ENCODE measurements at regions not wholly inside any gene's neighbourhood (a gene's known extent, or its start where the extent isn't known, plus 50 kb on each side); places are given as distances from the start of the nearest gene placed in this dataset.
"Not testable (repeated sequence)": the region's sequence is repeated elsewhere in the genome, so short reads cannot be mapped to it uniquely, and the experiment has no call there.

DNA sequence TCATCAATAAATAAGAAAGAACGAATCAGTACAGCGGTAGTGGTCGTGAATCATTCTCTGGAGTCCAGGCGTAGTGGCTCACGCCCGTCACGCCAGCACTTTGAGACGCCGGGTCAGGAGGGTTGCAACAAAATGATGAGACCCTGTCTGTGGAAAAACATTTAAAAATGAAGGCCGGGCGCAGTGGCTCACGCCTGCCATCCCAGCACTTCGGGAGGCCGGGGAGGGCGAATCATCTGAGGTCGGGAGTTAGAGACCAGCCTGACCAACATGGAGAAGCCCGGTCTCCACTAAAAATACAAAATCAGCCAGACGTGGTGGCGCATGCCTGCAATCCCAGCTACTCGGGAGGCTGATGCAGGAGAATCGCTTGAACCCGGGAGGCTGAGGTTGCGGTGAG, 111.8 kb upstream of the ANKRD30BL start:
- not testable (repeated sequence) for DNase-seq

- DNase-seq = no peak
Measured at GRCh38 chr2:132274000-132274399, 112.2 kb upstream of the ANKRD30BL start.

- DNase-seq = no peak
Measured at GRCh38 chr2:132275396-132275795, 113.6 kb upstream of the ANKRD30BL start.

- DNase-seq = no peak
Measured at GRCh38 chr2:132276571-132276981, 114.8 kb upstream of the ANKRD30BL start.

DNA sequence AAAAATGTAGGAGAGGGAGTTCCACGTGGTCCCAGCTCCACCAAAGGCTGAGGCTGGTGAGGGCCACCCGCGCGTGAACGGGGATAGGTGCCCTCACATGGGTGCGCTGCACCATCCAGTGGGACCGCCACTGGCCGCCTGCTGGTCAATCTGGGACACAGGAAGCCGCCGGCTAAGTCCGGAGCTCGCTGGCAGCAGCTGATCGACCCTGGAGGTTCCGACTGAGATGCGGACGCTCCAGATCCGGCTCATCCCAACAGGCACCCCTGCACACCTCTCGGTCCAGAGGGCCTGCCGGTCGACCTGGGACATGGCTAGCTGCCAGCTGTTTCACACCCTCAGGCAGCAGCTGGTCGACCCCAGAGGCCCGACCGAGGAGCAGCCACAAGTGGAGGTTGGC, 116.5 kb upstream of the ANKRD30BL start:
- DNase-seq = no peak

GRCh38 chr2:132279344-132279743, 117.6 kb upstream of the ANKRD30BL start:
- DNase-seq = no peak

- DNase-seq = no peak
Measured at GRCh38 chr2:132279930-132280615, 118.3 kb upstream of the ANKRD30BL start.

GRCh38 chr2:132280912-132281311, 119.2 kb upstream of the ANKRD30BL start:
- DNase-seq = no peak

- DNase-seq = not testable (repeated sequence)
Measured at GRCh38 chr2:132282104-132282503, 120.4 kb upstream of the ANKRD30BL start.

- DNase-seq = no peak
Measured at GRCh38 chr2:132282911-132283310, 121.2 kb upstream of the ANKRD30BL start.

- DNase-seq = not testable (repeated sequence)
Measured at GRCh38 chr2:132286289-132286911, 124.6 kb upstream of the ANKRD30BL start.

DNA sequence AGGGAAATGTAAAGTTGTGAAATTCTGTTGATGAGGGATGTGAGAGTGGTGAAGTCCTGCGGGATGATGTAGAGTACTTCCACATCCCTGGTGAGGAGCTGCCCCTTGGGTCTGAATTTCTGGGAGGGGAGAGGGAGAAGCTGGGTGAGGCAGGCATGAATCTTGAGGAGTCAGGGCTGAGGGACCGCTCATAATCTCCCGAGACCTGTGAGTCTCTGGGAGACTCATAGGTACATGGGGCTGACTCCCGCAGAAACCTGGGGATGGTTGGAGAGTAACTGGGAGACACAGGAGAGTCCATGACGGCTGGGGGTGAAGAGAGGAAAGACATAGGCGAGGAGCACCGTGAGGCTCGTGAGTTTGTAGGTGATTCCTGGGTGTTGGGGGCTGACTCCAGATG, 126.2 kb upstream of the ANKRD30BL start:
- not testable (repeated sequence) for DNase-seq

DNA sequence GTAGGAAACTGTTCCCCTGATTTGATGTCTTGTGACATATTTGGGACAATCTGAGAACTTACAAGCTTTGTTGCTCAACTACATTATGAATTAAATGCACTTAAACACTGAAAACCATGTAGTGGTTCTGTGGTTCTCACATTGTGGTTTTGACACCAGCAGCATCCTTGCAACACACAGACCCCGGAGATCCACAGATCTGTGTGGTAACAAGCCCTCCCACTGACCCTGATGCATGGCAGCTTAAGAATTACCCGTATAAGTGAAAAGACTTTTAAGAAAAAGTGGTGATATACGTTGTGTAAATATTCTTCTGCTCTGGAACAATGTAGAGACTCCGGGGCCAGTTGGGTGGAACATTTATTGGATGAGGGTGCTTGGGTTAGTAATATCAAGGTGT, 127.4 kb upstream of the ANKRD30BL start:
- not testable (repeated sequence) for DNase-seq

DNA sequence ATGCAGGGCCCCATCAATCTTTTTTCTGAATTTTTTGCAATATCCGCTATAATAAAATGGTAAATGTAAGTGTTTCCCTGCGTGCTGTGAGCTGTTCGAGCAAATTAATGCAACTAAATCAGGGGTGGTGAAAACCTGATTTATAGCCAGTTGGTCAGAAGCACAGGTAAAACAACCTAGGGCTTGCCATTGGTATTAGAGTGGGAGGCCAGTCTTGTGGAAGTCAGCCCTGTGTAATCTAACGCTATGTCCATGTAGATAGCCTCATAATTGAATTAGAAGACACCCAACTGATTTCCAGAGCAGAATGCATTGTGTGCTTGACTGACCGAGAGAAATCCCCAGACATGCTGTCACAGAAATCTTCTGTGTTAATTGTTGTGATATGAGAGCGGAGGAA, 126.8 kb upstream of the GPR39 start:
- DNase-seq = not testable (repeated sequence)

DNA sequence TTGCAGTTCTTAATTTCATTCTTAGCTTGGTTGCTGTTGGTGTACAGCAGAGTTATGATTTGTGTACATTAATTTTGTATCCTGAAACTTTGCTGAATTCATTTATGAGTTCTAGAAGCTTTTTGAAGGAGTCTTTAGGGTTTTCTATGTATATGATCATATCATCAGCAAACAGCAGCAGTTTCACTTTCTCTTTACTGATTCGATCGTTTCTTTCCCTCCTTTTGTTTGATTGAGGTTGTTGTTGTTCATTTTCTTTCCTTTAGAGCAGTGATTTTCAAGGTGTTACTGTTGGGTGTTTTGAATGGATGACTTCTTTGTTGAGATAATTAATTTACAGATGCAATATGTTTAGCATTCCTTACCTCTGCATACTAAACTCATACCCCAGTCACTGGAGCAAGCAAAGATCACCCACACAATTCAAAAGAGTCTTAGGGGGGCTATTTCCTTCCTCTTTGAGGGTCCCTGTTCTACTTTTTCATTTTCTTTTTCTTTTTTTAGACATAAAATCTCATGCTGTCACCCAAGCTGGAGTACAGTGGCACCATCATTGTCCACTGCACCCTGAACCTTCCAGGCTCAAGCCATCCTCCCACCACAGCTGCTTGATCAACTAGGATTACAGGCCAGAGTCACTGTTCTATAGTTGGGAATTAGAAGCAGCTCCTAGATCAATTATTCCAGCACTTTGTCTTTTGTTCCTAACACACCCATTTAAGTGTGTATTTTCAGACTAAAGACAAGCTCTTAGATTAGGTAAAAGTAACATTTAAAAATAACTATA, 115.8 kb upstream of the GPR39 start:
- DNase-seq = not testable (repeated sequence)

DNA sequence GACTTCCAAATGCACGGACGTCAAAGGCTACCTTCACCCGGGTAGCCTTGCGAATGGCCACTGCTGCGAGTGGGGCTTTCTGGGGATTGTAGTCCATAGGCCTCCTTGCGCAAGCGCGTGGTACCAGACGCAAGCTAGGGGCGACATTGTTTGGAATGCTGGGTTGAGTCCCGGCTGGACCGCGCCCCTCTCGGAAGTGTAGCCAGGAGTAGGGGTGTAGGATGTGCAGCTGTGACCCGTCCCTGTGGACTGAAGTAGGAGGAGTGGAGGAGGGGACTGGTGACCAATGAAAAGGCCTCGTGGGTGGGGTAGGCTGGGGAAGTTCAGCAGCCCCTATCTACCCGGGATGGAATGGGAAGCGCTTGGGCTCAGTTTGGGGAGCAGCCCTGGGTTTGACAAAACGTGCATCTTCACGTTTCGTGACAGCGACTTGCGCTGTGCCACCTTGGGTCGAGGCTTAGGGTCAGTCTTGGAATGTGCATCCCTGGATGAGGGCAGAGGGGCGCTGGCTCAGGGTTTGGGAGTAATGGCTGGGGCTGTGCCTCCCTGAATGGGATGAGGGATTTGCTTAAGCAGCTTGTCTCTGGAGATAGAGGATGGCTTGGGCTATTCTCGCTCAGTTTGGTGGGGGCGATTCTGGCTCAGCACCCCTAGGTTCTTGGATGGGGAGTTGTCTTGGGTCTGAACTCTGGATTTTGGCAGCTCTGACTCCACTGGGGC, 111.8 kb upstream of the GPR39 start:
- not testable (repeated sequence) for DNase-seq

- DNase-seq = not testable (repeated sequence)
Measured at GRCh38 chr2:132307613-132308198, 108.9 kb upstream of the GPR39 start.

- not testable (repeated sequence) for DNase-seq
Measured at GRCh38 chr2:132309203-132309602, 107.4 kb upstream of the GPR39 start.

DNA sequence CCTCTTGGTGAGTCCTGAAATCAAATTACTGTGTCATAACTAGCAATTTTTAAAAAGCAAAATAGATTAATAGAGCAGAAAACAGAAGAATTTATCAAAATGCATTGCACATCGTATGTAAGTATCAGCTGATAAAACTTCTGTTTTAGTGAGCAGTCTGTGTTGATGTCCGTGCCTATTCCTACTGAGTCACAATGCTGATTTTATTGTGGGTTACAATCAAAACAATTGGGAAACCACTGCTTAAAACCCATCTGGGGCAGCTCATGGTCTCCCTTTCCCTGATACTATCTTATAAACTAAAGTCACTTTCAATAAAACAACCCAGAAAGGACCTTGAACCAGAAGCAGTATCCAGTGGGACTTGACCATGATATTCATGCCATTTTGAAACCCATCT, 101.1 kb upstream of the GPR39 start:
- DNase-seq = not testable (repeated sequence)

DNA sequence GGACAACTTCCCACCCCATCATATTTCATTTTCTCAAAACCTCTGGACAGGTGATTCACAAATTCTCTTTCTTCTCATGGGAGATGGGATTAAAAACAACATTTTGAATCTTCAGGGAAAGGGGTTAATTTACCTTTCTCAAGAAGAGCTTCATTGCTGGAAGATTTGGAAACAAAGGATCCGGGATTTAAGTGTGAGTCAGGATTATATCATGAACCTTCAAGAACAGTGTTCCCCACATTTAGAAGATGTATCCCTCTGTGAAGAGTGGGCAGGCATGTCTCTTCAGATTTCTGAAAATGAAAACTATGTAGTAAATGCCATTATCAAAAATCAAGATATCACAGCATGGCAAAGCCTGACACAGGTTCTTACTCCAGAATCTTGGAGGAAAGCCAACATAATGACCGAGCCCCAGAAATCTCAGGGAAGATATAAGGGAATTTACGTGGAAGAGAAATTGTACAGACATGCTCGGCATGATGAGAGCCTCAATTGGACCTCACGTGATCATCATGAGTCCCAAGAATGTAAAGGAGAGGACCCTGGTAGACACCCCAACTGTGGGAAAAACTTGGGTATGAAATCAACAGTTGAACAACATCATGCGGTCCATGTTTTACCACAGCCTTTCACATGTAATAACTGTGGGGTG, 99.5 kb upstream of the GPR39 start:
- not testable (repeated sequence) for DNase-seq

GRCh38 chr2:132318481-132318880, 98.1 kb upstream of the GPR39 start:
- DNase-seq = not testable (repeated sequence)

- DNase-seq = not testable (repeated sequence)
Measured at GRCh38 chr2:132324005-132324404, 92.6 kb upstream of the GPR39 start.
